Peyer's patch (tissue), 4 donors: ENCODE measurements at regions not wholly inside any gene's neighbourhood (a gene's known extent, or its start where the extent isn't known, plus 50 kb on each side); places are given as distances from the start of the nearest gene placed in this dataset.

ENCODE experiments used
- DNase-seq, 3 donors: peaks; one replicate each; pipeline ENCODE4 v3.0.0-alpha.2; 2017 to 2019
- H3K27ac ChIP-seq, 4 donors: fragments of 200-600 bp; sonication (generic); one replicate each; pipeline ENCODE4 v1.5.1; 2016 to 2019
- H3K27me3 ChIP-seq, 2 donors: fragments of 200-600 bp; sonication (generic); one replicate each; pipeline ENCODE4 v1.5.1; 2019
- H3K36me3 ChIP-seq, 3 donors: fragments of 200-600 bp; sonication (generic); one replicate each; pipeline ENCODE4 v1.5.1; 2016 to 2019
- H3K4me1 ChIP-seq, 4 donors: fragments of 200-600 bp; sonication (generic); one replicate each; pipeline ENCODE4 v1.5.1; 2016 to 2019
- H3K4me3 ChIP-seq, 4 donors: fragments of 200-600 bp; sonication (generic); 1 replicate in 3 of 4; 2 replicates in 1 of 4; pipeline ENCODE4 v1.5.1; 2016 to 2019; ENCODE audit warnings: mild to moderate bottlenecking in 1 of 4
- H3K9me3 ChIP-seq, 4 donors: fragments of 200-600 bp; sonication (generic); one replicate each; pipeline ENCODE4 v1.5.1; 2016 to 2019; ENCODE audit warnings: mild to moderate bottlenecking in 1 of 4
- CTCF ChIP-seq, 6 experiments: fragments of 450-650 bp in 4 of 6; fragments of 200-600 bp in 2 of 6; sonication (generic) in 1 of 6; IDR thresholded peaks; one replicate each; pipeline ENCODE4 v1.5.1; 2017 to 2019; ENCODE audit warnings: antibody characterized with exemption in 6 of 6, mild to moderate bottlenecking in 3 of 6, moderate library complexity in 1 of 6
- POLR2A ChIP-seq, 2 donors: fragments of 450-650 bp; IDR thresholded peaks; one replicate each; pipeline ENCODE4 v1.5.1; 2017; ENCODE audit warnings: antibody characterized with exemption in 2 of 2, mild to moderate bottlenecking in 2 of 2, moderate library complexity in 2 of 2

- H3K9me3 ChIP-seq: no peaks in the 10 kb centered on the region
- no peak for DNase-seq
- H3K4me3 ChIP-seq: no peak overlapping the region
- H3K4me1 ChIP-seq: no peaks in the 10 kb centered on the region
- no peaks in the 10 kb centered on the region for H3K27me3 ChIP-seq
- H3K36me3 ChIP-seq: no peaks in the 10 kb centered on the region
- TF ChIP-seq CTCF (IDR thresholded peaks at IDR 0.05) (no peak), POLR2A (IDR thresholded peaks at IDR 0.05) (no peak)
- H3K27ac ChIP-seq: no peak overlapping the region
Observed at GRCh38 chr10:29186221-29186620, 102.6 kb upstream of the LYZL1 start.

GRCh38 chr10:29189256-29189655 lies 99.6 kb upstream of the LYZL1 start:
- Histone ChIP-seq H3K4me3 (no peak overlapping the region), H3K36me3 (no peaks in the 10 kb centered on the region), H3K27me3 (no peaks in the 10 kb centered on the region), H3K9me3 (no peaks in the 10 kb centered on the region), H3K4me1 (no peaks in the 10 kb centered on the region), H3K27ac (no peak overlapping the region)
- DNase-seq: no peak
- TF ChIP-seq POLR2A (IDR thresholded peaks at IDR 0.05) (no peak), CTCF (IDR thresholded peaks at IDR 0.05) (no peak)

- H3K9me3 ChIP-seq: no peaks in the 10 kb centered on the region
- DNase-seq: no peak
- H3K4me3 ChIP-seq: no peak overlapping the region
- H3K27ac ChIP-seq: no peak overlapping the region
- TF ChIP-seq CTCF (IDR thresholded peaks at IDR 0.05) (no peak), POLR2A (IDR thresholded peaks at IDR 0.05) (no peak)
- no peaks in the 10 kb centered on the region for H3K27me3 ChIP-seq
- H3K4me1 ChIP-seq: no peaks in the 10 kb centered on the region
- no peaks in the 10 kb centered on the region for H3K36me3 ChIP-seq
Observed at GRCh38 chr10:29191674-29192073, 97.2 kb upstream of the LYZL1 start.

- DNase-seq: no peak
- H3K4me3 ChIP-seq: no peak overlapping the region
- no peaks in the 10 kb centered on the region for H3K36me3 ChIP-seq
- TF ChIP-seq CTCF (IDR thresholded peaks at IDR 0.05) (no peak), POLR2A (IDR thresholded peaks at IDR 0.05) (no peak)
- no peaks in the 10 kb centered on the region for H3K4me1 ChIP-seq
- no peak overlapping the region for H3K27ac ChIP-seq
- no peaks in the 10 kb centered on the region for H3K9me3 ChIP-seq
- no peaks in the 10 kb centered on the region for H3K27me3 ChIP-seq
Observed at GRCh38 chr10:29199339-29199738, 89.5 kb upstream of the LYZL1 start.

GRCh38 chr10:29199941-29200679 lies 88.8 kb upstream of the LYZL1 start:
- no peak for DNase-seq
- no peak overlapping the region for H3K4me3 ChIP-seq

More at GRCh38 chr10:29199941-29200679, 88.8 kb upstream of the LYZL1 start:
- H3K4me1 ChIP-seq: no peaks in the 10 kb centered on the region
- H3K27me3 ChIP-seq: no peaks in the 10 kb centered on the region
- H3K27ac ChIP-seq: no peak overlapping the region
- no peaks in the 10 kb centered on the region for H3K36me3 ChIP-seq
- no peak for TF ChIP-seq CTCF (IDR thresholded peaks at IDR 0.05)
- no peak for TF ChIP-seq POLR2A (IDR thresholded peaks at IDR 0.05)
- no peaks in the 10 kb centered on the region for H3K9me3 ChIP-seq
